ENCODE measurements at regions not wholly inside any gene's neighbourhood (a gene's known extent, or its start where the extent isn't known, plus 50 kb on each side); places are given as distances from the start of the nearest gene placed in this dataset.

GRCh38 chr5:165903835-165904234 is 2387.6 kb upstream of the WWC1 start:
- Histone ChIP-seq H3K36me3 (ENCODE audit: low read length) (no peaks in the 10 kb centered on the region), H2AFZ (ENCODE audit: low read depth, low read length, severe bottlenecking) (no peak overlapping the region), H3K9me3 (ENCODE audit: insufficient read depth, low read length) (no peaks in the 10 kb centered on the region), H3F3A (ENCODE audit: insufficient read depth) (no peaks in the 10 kb centered on the region), H3K27ac (ENCODE audit: low read depth, low read length) (no peak overlapping the region), H3K4me2 (ENCODE audit: low read depth, low read length, poor library complexity, severe bottlenecking) (no peak overlapping the region), H4K20me1 (ENCODE audit: low read depth, low read length) (no peaks in the 10 kb centered on the region), H3K9ac (ENCODE audit: low read length) (no peak overlapping the region), H3K27me3 (ENCODE audit: low read length) (no peaks in the 10 kb centered on the region), H3K9me2 (replicated peaks; ENCODE audit: insufficient read depth, low read length) (no peaks in the 10 kb centered on the region), H3K4me3 (ENCODE audit: insufficient read depth, low read length, poor library complexity, severe bottlenecking) (no peak overlapping the region), H3K79me2 (ENCODE audit: insufficient read depth, low read length) (no peaks in the 10 kb centered on the region)
- TF ChIP-seq CTCF (IDR thresholded peaks at IDR 0.05; ENCODE audit: insufficient read depth, low read length, poor library complexity, severe bottlenecking) (no peak), EZH2phosphoT487 (conservative IDR thresholded peaks at IDR 0.05; ENCODE audit: low read length) (no peak)

- no peaks in the 10 kb centered on the region for H3K9me2 ChIP-seq (replicated peaks; ENCODE audit: insufficient read depth, low read length)
- no peak overlapping the region for H3K27ac ChIP-seq (ENCODE audit: low read depth, low read length)
- no peak overlapping the region for H3K4me2 ChIP-seq (ENCODE audit: low read depth, low read length, poor library complexity, severe bottlenecking)
- no peak for TF ChIP-seq EZH2phosphoT487 (conservative IDR thresholded peaks at IDR 0.05; ENCODE audit: low read length)
- no peak for TF ChIP-seq CTCF (IDR thresholded peaks at IDR 0.05; ENCODE audit: insufficient read depth, low read length, poor library complexity, severe bottlenecking)
- no peaks in the 10 kb centered on the region for H3K27me3 ChIP-seq (ENCODE audit: low read length)
- H3K4me3 ChIP-seq (ENCODE audit: insufficient read depth, low read length, poor library complexity, severe bottlenecking) = no peak overlapping the region
- H3K36me3 ChIP-seq (ENCODE audit: low read length) = no peaks in the 10 kb centered on the region
- no peak overlapping the region for H3K9ac ChIP-seq (ENCODE audit: low read length)
- H4K20me1 ChIP-seq (ENCODE audit: low read depth, low read length) = no peaks in the 10 kb centered on the region
- no peaks in the 10 kb centered on the region for H3K9me3 ChIP-seq (ENCODE audit: insufficient read depth, low read length)
- H2AFZ ChIP-seq (ENCODE audit: low read depth, low read length, severe bottlenecking) = no peak overlapping the region
- no peaks in the 10 kb centered on the region for H3F3A ChIP-seq (ENCODE audit: insufficient read depth)
- no peaks in the 10 kb centered on the region for H3K79me2 ChIP-seq (ENCODE audit: insufficient read depth, low read length)
Measured at GRCh38 chr5:165906871-165907270, 2384.6 kb upstream of the WWC1 start.

- TF ChIP-seq EZH2phosphoT487 (conservative IDR thresholded peaks at IDR 0.05; ENCODE audit: low read length) (no peak), CTCF (IDR thresholded peaks at IDR 0.05; ENCODE audit: insufficient read depth, low read length, poor library complexity, severe bottlenecking) (no peak)
- Histone ChIP-seq H2AFZ (ENCODE audit: low read depth, low read length, severe bottlenecking) (no peak overlapping the region), H3K9me2 (replicated peaks; ENCODE audit: insufficient read depth, low read length) (no peaks in the 10 kb centered on the region)
Measured at GRCh38 chr5:165913059-165913458, 2378.4 kb upstream of the WWC1 start.

More at GRCh38 chr5:165913059-165913458, 2378.4 kb upstream of the WWC1 start:
- Histone ChIP-seq H3K27me3 (ENCODE audit: low read length) (no peaks in the 10 kb centered on the region), H3K9ac (ENCODE audit: low read length) (no peak overlapping the region), H3K4me2 (ENCODE audit: low read depth, low read length, poor library complexity, severe bottlenecking) (no peak overlapping the region), H3K79me2 (ENCODE audit: insufficient read depth, low read length) (no peaks in the 10 kb centered on the region), H3K36me3 (ENCODE audit: low read length) (no peaks in the 10 kb centered on the region), H3K4me3 (ENCODE audit: insufficient read depth, low read length, poor library complexity, severe bottlenecking) (no peak overlapping the region), H3F3A (ENCODE audit: insufficient read depth) (no peaks in the 10 kb centered on the region), H3K27ac (ENCODE audit: low read depth, low read length) (no peak overlapping the region), H4K20me1 (ENCODE audit: low read depth, low read length) (no peaks in the 10 kb centered on the region), H3K9me3 (ENCODE audit: insufficient read depth, low read length) (no peaks in the 10 kb centered on the region)

Measured in SU-DHL-6 (cell line).